Heart left ventricle (tissue), 16 donors: ENCODE measurements at regions not wholly inside any gene's neighbourhood (a gene's known extent, or its start where the extent isn't known, plus 50 kb on each side); places are given as distances from the start of the nearest gene placed in this dataset.
A peak's percentile ranks its signal among the peaks of the same experiment; 100 is the strongest.
"Not testable (repeated sequence)": the region's sequence is repeated elsewhere in the genome, so short reads cannot be mapped to it uniquely, and the experiment has no call there.

Experiments
- ATAC-seq, 4 donors: fragments of 200-7000 bp; cut with Tn5 transposase; one replicate each; pipeline ENCODE4 v1.9.1; 2020 to 2022; ENCODE audit warnings: moderate library complexity in 4 of 4, mild to moderate bottlenecking in 3 of 4, moderate number of reproducible peaks in 1 of 4
- DNase-seq, 5 donors: peaks; one replicate each; pipeline ENCODE4 v3.0.0-alpha.2; 2020
- H3K27ac ChIP-seq, 12 donors: fragments of 200-600 bp; sonication (generic) in 4 of 12; one replicate each; pipeline versions ENCODE4 v1.5.0 to v1.8.0; 2016 to 2022; ENCODE audit warnings: mild to moderate bottlenecking in 2 of 12
- H3K27me3 ChIP-seq, 9 donors: fragments of 200-600 bp; sonication (generic) in 2 of 9; one replicate each; pipeline versions ENCODE4 v1.5.1 to v1.8.0; 2016 to 2022; ENCODE audit warnings: mild to moderate bottlenecking in 3 of 9
- H3K36me3 ChIP-seq, 9 donors: fragments of 200-600 bp; sonication (generic) in 2 of 9; one replicate each; pipeline versions ENCODE4 v1.5.0 to v1.8.0; 2018 to 2022; ENCODE audit warnings: mild to moderate bottlenecking in 2 of 9
- H3K4me1 ChIP-seq, 12 donors: fragments of 200-600 bp; sonication (generic) in 4 of 12; one replicate each; pipeline versions ENCODE4 v1.5.0 to v1.8.0; 2016 to 2022; ENCODE audit warnings: mild to moderate bottlenecking in 3 of 12
- H3K4me3 ChIP-seq, 12 donors: fragments of 200-600 bp; sonication (generic) in 4 of 12; one replicate each; pipeline versions ENCODE4 v1.5.0 to v1.8.0; 2017 to 2022; ENCODE audit warnings: mild to moderate bottlenecking in 9 of 12, moderate library complexity in 4 of 12
- H3K9me3 ChIP-seq, 12 donors: fragments of 200-600 bp; sonication (generic) in 4 of 12; one replicate each; pipeline versions ENCODE4 v1.5.0 to v1.8.0; 2016 to 2022; ENCODE audit warnings: mild to moderate bottlenecking in 1 of 12
- POLR2A ChIP-seq, 2 donors: fragments of 450-650 bp; IDR thresholded peaks; one replicate each; pipeline ENCODE4 v1.6.1; 2017; ENCODE audit warnings: antibody characterized with exemption in 2 of 2, mild to moderate bottlenecking in 2 of 2, moderate library complexity in 2 of 2
- WGBS, 4 donors: extraction: QIAGEN DNeasy Blood & Tissue Kit in 2 of 4; methylation state at CpG; one replicate each; pipeline versions ENCODE4 v1.1.5 to v1.1.7; 2013 to 2018; 5-methylcytosine and 5-hydroxymethylcytosine counted together
- intact Hi-C, 10 donors: fragments of 100-400 bp; cut with DNase I; formaldehyde crosslinking; loops; one replicate each; pipeline versions ENCODE4 v1.11.1 to v1.14.2; 2022
- TF ChIP-seq, protein P1 (sequence below), 12 donors: fragments of 200-600 bp; sonication (generic) in 4 of 12; IDR thresholded peaks; one replicate each; pipeline versions ENCODE4 v1.5.0 to v1.8.0; 2018 to 2022; ENCODE audit warnings: antibody characterized with exemption in 12 of 12, mild to moderate bottlenecking in 5 of 12
- donor health status: ischemic (EF 13 %, LVEDD 7.1; RV severe dilation, severe dysfunction).
- donor health status: healthy with polysubstance abuse.
- donor health status: DM: no; HTN: yes; CAD: no.
- donor health status: DM: no; HTN: no; CAD: no.
- donor health status: ischemic (EF 25% LVEDD 6.9; RV normal size, moderate dysfunction).
- donor health status: ischemic (EF 25% LVEDD 5.7; RV mildly dilated, moderate dysfunction).
- donor health status: healthy.
- donor health status: DM: yes; HTN: yes; CAD: no.
- donor health status: ischemic (EF 35%, LVEDD 5.7; RV mildly dilated, moderate dysfunction).
- donor health status: nonischemic (EF 11% LVEDD 7.7; RV severe dilation, severe dysfunction).
- donor health status: DM: yes; HTN: yes; CAD: no.
- donor health status: PGD.
- donor health status: ischemic (EF 29% LVEDD 5.4; RV normal size, mild dysfunction).
- donor health status: nonischemic (EF 23%, LVEDD 6.1; RV moderate dilation, normal function).

DNA sequence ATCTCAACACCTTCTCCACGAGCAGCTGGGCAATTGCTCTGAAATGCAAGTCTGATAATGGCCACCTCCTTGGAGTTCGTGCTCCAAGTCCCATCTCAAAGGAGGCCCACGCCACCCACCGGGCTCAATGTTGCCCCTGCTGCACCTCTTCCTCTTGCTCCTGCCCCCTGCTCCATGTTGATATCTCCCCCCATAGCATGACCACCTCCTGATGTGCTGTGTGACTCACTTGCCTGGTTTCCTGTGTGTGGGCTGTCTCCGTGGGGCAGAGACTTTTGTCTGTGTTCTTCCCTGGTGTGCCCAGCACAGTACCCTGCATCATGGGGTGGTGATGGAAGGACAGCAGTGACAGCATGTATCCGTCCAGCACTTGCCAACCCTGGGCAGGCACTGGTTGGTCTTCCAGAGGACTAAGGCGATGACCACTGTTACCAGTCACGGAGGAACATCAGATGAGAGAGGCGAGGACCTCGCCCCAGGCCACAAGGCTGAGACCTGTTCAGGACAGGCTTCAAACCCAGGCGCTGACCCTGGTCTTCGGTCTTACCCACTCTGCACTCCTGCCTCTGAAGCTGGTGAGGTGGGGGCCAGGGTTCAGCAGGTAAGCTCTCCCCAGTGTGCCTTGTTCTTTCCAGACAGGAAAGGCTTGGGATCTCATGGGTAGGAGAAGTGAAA is 104.6 kb upstream of the LRPAP1 start:
- Histone ChIP-seq H3K4me3 (no peak overlapping the region), H3K27ac (no peak overlapping the region), H3K27me3 (peaks cover 0 to 10% (median 0%) of the 10 kb centered on the region in 9 donors), H3K9me3 (peaks cover 0 to 3% (median 0%) of the 10 kb centered on the region in 12 donors), H3K4me1 (no peaks in the 10 kb centered on the region), H3K36me3 (no peaks in the 10 kb centered on the region)
- no peak for ATAC-seq
- intact Hi-C loops, result no loop called here
- DNase-seq, result peak in 1 of 5 donors; percentile 37
- WGBS, 4 donors, result 88 to 89% (median 89%) methylated on average over 12 of the region's 12 CpGs
- TF ChIP-seq POLR2A (IDR thresholded peaks at IDR 0.05), result no peak
- TF ChIP-seq, protein P1, sequence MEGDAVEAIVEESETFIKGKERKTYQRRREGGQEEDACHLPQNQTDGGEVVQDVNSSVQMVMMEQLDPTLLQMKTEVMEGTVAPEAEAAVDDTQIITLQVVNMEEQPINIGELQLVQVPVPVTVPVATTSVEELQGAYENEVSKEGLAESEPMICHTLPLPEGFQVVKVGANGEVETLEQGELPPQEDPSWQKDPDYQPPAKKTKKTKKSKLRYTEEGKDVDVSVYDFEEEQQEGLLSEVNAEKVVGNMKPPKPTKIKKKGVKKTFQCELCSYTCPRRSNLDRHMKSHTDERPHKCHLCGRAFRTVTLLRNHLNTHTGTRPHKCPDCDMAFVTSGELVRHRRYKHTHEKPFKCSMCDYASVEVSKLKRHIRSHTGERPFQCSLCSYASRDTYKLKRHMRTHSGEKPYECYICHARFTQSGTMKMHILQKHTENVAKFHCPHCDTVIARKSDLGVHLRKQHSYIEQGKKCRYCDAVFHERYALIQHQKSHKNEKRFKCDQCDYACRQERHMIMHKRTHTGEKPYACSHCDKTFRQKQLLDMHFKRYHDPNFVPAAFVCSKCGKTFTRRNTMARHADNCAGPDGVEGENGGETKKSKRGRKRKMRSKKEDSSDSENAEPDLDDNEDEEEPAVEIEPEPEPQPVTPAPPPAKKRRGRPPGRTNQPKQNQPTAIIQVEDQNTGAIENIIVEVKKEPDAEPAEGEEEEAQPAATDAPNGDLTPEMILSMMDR (IDR thresholded peaks at IDR 0.05), result no peak

DNA sequence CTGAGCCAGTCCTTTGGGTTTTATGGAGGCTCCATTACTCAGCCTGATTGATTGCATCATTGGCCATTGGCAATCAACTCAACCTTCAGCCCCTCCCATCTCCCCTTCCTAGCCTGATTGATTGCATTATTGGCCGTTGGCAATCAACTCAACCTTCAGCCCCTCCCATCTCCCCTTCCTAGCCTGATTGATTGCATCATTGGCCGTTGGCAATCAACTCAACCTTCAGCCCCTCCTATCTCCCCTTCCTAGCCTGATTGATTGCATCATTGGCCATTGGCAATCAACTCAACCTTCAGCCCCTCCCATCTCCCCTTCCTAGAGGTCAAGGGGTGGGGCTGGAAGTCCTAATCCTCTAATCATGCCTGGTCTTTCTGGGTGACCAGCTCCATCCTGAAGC is 103.8 kb upstream of the LRPAP1 start:
- WGBS, 4 donors, result 48 to 66% (median 57%) methylated on average over 2 of the region's 2 CpGs
- H3K9me3 ChIP-seq, intact Hi-C loops, H3K27ac ChIP-seq, H3K27me3 ChIP-seq, H3K4me3 ChIP-seq, ATAC-seq, DNase-seq, H3K4me1 ChIP-seq, H3K36me3 ChIP-seq: not testable (repeated sequence)

DNA sequence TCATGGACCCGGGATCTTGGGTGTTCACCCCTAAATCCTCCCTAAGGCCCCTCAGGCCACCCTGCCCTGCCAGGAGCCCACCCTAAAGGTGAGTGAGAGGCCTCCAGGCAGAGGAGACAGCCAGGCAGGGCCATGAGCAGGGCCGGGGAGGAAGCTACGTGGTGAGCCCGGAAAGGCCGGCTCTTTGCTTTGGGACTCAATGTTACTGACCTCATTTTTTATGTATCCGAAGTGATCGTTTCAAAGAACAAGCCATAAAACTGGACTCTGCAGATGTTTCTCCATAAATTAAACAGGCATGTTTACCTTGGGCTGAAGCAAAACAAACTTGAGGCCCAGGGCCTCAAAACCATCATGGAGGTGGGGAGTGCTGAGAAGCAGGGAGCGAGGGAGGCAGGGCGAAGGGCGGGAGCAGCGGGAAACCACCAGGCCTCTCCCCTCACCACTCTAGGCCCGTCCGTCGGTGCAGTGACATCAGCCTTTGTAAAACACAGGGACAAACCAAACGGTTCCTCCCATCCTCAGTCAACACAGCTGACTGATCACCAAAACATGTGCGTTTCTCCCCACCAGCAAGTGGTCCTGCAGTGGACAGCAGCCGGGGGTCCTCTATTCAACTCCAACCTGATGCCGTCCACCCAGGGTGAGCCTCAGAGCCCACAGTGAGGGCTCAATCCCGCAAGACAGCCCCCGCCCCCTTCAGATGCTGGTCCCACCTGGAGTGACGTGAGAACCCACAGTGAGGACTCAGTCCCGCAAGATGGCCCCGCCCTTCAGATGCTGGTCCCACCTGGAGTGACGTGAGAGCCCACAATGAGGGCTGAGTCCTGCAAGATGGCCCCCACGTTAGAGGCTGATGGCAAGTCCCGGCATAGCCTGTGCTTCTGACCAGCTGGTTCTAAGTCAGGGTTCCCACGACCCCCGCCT is 102.9 kb upstream of the LRPAP1 start:
- no peak for ATAC-seq
- Histone ChIP-seq H3K4me3 (no peak overlapping the region), H3K9me3 (peaks cover 0 to 3% (median 0%) of the 10 kb centered on the region in 12 donors), H3K4me1 (no peaks in the 10 kb centered on the region), H3K27ac (no peak overlapping the region), H3K36me3 (no peaks in the 10 kb centered on the region), H3K27me3 (peaks cover 0 to 10% (median 0%) of the 10 kb centered on the region in 9 donors)
- 79 to 87% (median 87%) methylated on average over 27 to 28 of the region's 28 CpGs for WGBS, 4 donors
- TF ChIP-seq, protein P1 (IDR thresholded peaks at IDR 0.05), result no peak
- TF ChIP-seq POLR2A (IDR thresholded peaks at IDR 0.05), result no peak
- intact Hi-C loops, result no loop called here
- peak in 2 of 5 donors; percentile 2 to 30 for DNase-seq

DNA sequence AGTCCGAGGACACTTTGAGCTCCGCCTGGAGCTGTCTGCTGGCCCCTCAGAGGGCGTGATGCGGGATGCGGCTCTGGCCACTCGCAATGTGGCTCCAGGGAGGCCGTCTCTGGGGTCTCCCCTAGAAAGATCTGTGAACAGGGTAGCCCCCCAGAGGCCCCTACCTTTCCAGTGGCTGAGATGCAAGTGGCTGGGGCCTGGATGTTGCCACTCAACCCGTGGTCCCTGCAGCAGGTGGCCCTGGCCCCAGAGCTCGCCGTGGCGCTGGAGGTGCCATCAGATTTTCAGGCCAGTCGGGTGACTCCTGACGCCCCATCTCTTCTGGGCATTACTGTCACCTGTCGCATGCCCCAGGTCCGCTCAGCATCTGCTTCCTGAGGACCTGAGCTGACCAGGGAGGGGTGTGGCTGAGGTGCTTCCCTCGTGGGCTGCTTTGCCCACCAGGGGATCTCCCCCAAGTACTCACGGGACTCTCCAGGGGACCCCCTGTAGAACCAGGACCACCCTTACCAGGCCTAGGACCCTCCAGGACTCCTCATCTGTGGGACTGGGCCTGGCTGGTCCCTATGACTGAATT is 102.1 kb upstream of the LRPAP1 start:
- no peaks in the 10 kb centered on the region for H3K4me1 ChIP-seq
- H3K27ac ChIP-seq, result no peak overlapping the region
- intact Hi-C loops, result no loop called here
- WGBS, 4 donors, result 85 to 93% (median 88%) methylated on average over 10 to 17 of the region's 17 CpGs
- ATAC-seq (no peak), DNase-seq (peak in 2 of 5 donors; percentile 23 to 50)
- peaks cover 0 to 3% (median 0%) of the 10 kb centered on the region in 12 donors for H3K9me3 ChIP-seq
- no peaks in the 10 kb centered on the region for H3K36me3 ChIP-seq
- TF ChIP-seq, protein P1 (IDR thresholded peaks at IDR 0.05), result no peak
- TF ChIP-seq POLR2A (IDR thresholded peaks at IDR 0.05), result no peak
- H3K4me3 ChIP-seq, result no peak overlapping the region
- peaks cover 0 to 17% (median 3%) of the 10 kb centered on the region in 9 donors for H3K27me3 ChIP-seq

DNA sequence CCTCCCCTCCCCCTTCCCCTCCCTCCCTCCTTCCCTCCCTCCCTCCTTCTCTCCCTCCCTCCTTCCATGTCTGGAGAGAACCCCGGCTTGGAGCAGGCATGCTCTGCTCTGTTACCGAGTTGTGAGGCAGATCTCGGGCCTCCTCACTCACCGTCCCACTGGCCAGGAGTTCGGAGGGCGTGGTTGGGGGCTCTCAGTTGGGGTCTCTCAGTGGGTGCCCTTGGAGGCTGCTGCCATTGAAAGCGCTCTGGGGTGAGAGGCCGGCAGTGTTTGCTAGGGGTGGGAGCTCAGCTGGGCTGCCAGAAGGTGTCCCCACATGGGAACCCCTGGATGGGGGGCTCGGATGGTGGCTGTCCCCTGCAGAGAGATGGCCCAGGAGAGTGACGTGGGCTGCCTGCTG is 101.1 kb upstream of the LRPAP1 start:
- ATAC-seq, H3K4me3 ChIP-seq, H3K27ac ChIP-seq, H3K4me1 ChIP-seq, intact Hi-C loops, H3K36me3 ChIP-seq, H3K9me3 ChIP-seq: not testable (repeated sequence)
- DNase-seq, result peak in 2 of 5 donors; percentile 18 to 44
- peaks cover 0 to 28% (median 4%) of the 10 kb centered on the region in 9 donors for H3K27me3 ChIP-seq
- WGBS, 4 donors, result 84 to 95% (median 93%) methylated on average over 6 to 10 of the region's 10 CpGs

DNA sequence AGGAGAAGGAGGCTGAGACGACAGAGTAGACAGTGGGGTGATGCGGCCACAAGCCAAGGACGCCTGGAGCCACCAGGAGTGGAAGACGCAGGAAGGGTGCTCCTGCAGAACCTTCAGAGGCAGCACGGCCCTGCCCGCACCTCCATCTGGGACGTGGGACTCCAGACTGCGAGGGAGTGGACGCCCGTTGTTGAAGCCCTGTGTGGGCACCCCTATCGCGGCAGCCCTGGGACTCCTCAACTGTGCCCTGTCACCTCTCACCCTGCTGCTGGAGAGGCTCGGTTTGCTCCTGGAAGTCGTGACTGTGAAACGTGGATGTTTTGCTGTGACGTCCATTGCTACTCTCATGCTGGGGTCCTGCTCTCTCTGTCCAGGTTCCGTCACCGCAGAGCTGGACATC is 100.6 kb upstream of the LRPAP1 start:
- H3K27me3 ChIP-seq, result peaks cover 0 to 32% (median 4%) of the 10 kb centered on the region in 9 donors
- ATAC-seq, H3K4me3 ChIP-seq, H3K9me3 ChIP-seq, H3K4me1 ChIP-seq, intact Hi-C loops, H3K27ac ChIP-seq, H3K36me3 ChIP-seq: not testable (repeated sequence)
- DNase-seq, result peak in 2 of 5 donors; percentile 4 to 37
- WGBS, 4 donors, result 93 to 96% (median 94%) methylated on average over 10 to 18 of the region's 18 CpGs

DNA sequence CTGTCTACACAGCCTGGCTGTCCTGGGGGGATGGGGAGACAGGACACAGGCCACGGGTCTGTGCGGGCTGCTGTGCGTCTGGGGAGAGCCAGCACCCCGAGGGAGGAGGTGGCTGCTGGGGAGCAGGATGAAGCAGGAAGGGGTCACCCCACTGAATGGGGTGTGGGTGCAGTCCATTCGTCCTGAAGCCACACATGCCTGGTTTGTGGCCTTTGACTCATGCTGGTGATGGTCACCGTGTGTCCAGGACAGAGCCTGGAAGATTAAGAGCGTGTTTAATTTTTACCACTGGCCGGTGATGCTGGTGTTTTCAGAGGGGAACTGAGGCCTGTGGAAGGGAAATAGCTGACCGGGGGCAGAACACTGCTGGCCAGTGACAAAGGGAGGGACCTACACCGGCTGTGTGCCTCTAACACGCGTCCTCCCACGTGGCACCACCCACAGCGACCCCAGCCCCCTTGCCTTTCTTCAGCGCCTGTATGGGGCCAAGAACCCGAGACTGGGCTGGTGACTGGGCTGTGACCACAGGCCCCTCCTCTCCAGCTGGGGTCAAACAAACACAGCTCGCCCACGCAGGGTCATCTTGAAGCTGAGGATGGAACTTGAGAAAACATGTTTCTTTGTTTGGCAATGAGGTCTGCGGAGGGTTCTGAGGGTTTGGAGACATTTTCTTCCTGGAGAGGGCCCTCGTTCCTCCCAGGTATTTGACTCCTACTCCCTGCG is 99.5 kb upstream of the LRPAP1 start:
- peaks cover 0 to 32% (median 4%) of the 10 kb centered on the region in 9 donors for H3K27me3 ChIP-seq
- intact Hi-C loops, H3K27ac ChIP-seq, ATAC-seq, H3K9me3 ChIP-seq, H3K36me3 ChIP-seq, H3K4me1 ChIP-seq, H3K4me3 ChIP-seq: not testable (repeated sequence)
- DNase-seq, result peak in 2 of 5 donors; percentile 5 to 35
- WGBS, 4 donors, result 59 to 70% (median 70%) methylated on average over 18 to 21 of the region's 21 CpGs
